ENCODE measurements at regions not wholly inside any gene's neighbourhood (a gene's known extent, or its start where the extent isn't known, plus 50 kb on each side); places are given as distances from the start of the nearest gene placed in this dataset.

DNA sequence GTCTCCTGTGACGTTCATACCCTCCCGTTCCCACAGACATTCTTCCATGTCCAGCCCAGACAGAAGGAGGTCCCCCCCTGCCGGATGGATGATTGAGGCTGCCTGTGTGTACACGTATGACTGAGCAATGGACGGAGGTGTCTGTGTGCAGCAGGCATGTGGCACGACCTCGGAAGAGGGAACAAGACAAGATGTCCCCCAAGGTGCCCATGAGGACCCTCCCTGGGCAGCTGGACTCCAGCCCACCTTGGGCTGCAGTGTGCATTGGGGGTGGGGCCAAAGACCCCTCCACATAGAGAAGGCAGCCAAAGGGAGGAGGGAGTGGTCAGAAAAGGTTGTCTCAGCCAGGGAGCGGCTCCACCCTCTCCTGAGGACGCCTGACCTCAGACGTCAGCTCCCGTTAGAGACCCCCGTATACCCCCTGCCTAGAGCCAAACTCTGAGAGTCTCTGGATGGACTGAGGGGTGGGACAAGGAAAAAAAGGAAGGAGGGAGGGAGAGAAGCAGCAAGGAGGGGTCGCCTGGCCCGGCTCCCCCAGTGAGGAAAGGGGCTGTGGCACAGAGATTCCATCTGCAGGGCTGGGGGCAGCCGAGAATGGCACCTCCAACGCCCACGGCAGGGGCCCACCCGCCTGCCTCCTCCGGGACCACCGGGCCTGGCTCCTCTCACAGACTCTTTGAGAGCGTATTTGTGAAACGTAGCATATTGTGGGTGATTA is 92.9 kb upstream of the BHLHE23 start:
- 31 to 35% methylated on average over 19 to 22 of the region's 22 CpGs for WGBS, 2 experiments (ENCODE audit: low coverage in 1 of 2, low lambda C conversion rate in 2 of 2, missing lambda C conversion rate in 2 of 2)
- peaks cover 12% of the 10 kb centered on the region for H3K27me3 ChIP-seq (replicated peaks; ENCODE audit: insufficient read depth)
- H3K36me3 ChIP-seq (ENCODE audit: low read depth) = no peaks in the 10 kb centered on the region
- H3K27ac ChIP-seq = no peak overlapping the region
- no peaks in the 10 kb centered on the region for H3K9me2 ChIP-seq (ENCODE audit: insufficient read depth)
- no peak overlapping the region for H2AFZ ChIP-seq
- in situ Hi-C loops (cut with MboI) = no loop called here
- TF ChIP-seq EZH2phosphoT487 (IDR thresholded peaks at IDR 0.05; ENCODE audit: insufficient read depth, low read depth) (no peak), EZH2 (IDR thresholded peaks at IDR 0.05; ENCODE audit: insufficient read depth, poor library complexity, severe bottlenecking) (no peak)
- DNase-seq = no peak
- no peaks in the 10 kb centered on the region for H3K79me2 ChIP-seq (ENCODE audit: insufficient read depth)
- no peaks in the 10 kb centered on the region for H4K20me1 ChIP-seq (ENCODE audit: insufficient read depth)
- H3K4me1 ChIP-seq (ENCODE audit: insufficient read depth) = no peaks in the 10 kb centered on the region
- H3K9ac ChIP-seq = no peak overlapping the region
- no peak overlapping the region for H3K4me2 ChIP-seq (ENCODE audit: unreplicated experiment)
- H3F3A ChIP-seq (ENCODE audit: insufficient read depth) = no peaks in the 10 kb centered on the region
- no peak overlapping the region for H3K4me3 ChIP-seq
- H3K9me3 ChIP-seq (ENCODE audit: low read depth) = no peaks in the 10 kb centered on the region

DNA sequence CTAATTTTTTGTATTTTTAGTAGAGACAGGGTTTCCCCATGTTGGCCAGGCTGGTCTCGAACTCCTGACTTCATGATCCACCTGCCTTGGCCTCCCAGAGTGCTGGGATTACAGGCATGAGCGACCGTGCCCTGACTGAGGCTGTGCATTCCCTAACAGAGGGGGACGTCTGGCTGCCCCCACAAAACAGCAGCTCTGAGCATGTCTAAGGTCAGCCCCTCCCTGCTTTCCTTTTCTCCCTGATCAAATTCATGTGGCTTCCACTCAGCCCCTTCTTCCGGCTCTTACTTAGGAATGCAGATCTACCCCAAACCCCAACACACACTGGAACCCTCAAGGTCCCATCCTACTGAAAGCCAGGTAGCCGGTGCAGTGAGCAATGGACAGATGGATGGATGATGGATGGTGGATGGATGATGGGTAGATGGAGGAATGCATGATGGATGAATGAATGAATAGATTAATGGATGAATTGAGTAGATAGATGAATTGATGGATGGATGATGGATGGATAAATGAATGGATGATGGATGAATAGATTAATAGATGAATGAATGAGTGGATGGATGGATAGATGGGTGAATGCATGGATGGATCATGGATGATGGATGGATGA is 91.5 kb upstream of the BHLHE23 start:
- Histone ChIP-seq H3K9ac (no peak overlapping the region), H3K27me3 (replicated peaks; ENCODE audit: insufficient read depth) (peaks cover 12% of the 10 kb centered on the region), H3F3A (ENCODE audit: insufficient read depth) (no peaks in the 10 kb centered on the region), H3K9me2 (ENCODE audit: insufficient read depth) (no peaks in the 10 kb centered on the region), H3K4me2 (ENCODE audit: unreplicated experiment) (no peak overlapping the region), H3K79me2 (ENCODE audit: insufficient read depth) (no peaks in the 10 kb centered on the region), H3K4me1 (ENCODE audit: insufficient read depth) (no peaks in the 10 kb centered on the region), H3K9me3 (ENCODE audit: low read depth) (no peaks in the 10 kb centered on the region), H2AFZ (no peak overlapping the region), H3K4me3 (no peak overlapping the region), H3K36me3 (ENCODE audit: low read depth) (no peaks in the 10 kb centered on the region), H4K20me1 (ENCODE audit: insufficient read depth) (no peaks in the 10 kb centered on the region), H3K27ac (no peak overlapping the region)
- DNase-seq = no peak
- in situ Hi-C loops (cut with MboI) = no loop called here
- no peak for TF ChIP-seq EZH2 (IDR thresholded peaks at IDR 0.05; ENCODE audit: insufficient read depth, poor library complexity, severe bottlenecking)
- no peak for TF ChIP-seq EZH2phosphoT487 (IDR thresholded peaks at IDR 0.05; ENCODE audit: insufficient read depth, low read depth)
- WGBS, 2 experiments (ENCODE audit: low coverage in 1 of 2, low lambda C conversion rate in 2 of 2, missing lambda C conversion rate in 2 of 2) = 52 to 56% methylated on average over 6 of the region's 6 CpGs

DNA sequence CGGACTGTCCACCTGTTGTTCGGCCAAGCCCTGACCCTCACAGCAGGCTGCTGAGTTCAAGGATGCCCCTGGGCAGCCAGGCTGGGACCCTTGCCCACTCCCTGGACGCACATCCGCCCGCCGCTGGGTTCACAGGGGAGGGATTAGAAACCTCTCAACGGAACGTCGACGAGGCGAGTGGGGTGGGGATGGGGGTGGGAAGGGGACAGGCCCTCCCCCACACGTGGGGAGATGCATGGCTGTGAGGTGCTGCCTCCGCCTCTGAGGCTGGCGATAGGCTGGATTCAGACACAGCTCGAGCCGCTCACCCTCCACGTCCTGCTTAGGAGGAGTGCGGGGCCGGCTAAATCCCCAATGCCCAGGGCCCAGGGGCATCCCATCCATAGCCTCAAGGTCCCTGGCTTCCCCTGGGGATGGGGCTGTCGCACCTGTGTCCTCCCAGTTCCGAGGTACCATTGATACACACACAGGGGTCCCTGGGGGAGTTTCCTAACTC is 90.6 kb upstream of the BHLHE23 start:
- no peak for TF ChIP-seq EZH2phosphoT487 (IDR thresholded peaks at IDR 0.05; ENCODE audit: insufficient read depth, low read depth)
- no peak for TF ChIP-seq EZH2 (IDR thresholded peaks at IDR 0.05; ENCODE audit: insufficient read depth, poor library complexity, severe bottlenecking)
- H4K20me1 ChIP-seq (ENCODE audit: insufficient read depth) = no peaks in the 10 kb centered on the region
- no peak overlapping the region for H3K27ac ChIP-seq
- no peaks in the 10 kb centered on the region for H3K9me2 ChIP-seq (ENCODE audit: insufficient read depth)
- H3F3A ChIP-seq (ENCODE audit: insufficient read depth) = no peaks in the 10 kb centered on the region
- in situ Hi-C loops (cut with MboI) = no loop called here
- WGBS, 2 experiments (ENCODE audit: low coverage in 1 of 2, low lambda C conversion rate in 2 of 2, missing lambda C conversion rate in 2 of 2) = 66 to 83% methylated on average over 15 to 21 of the region's 21 CpGs
- peaks cover 19% of the 10 kb centered on the region for H3K27me3 ChIP-seq (replicated peaks; ENCODE audit: insufficient read depth)
- no peak overlapping the region for H2AFZ ChIP-seq
- H3K9me3 ChIP-seq (ENCODE audit: low read depth) = no peaks in the 10 kb centered on the region
- H3K9ac ChIP-seq = no peak overlapping the region
- H3K4me2 ChIP-seq (ENCODE audit: unreplicated experiment) = no peak overlapping the region
- H3K4me1 ChIP-seq (ENCODE audit: insufficient read depth) = no peaks in the 10 kb centered on the region
- H3K36me3 ChIP-seq (ENCODE audit: low read depth) = no peaks in the 10 kb centered on the region
- H3K79me2 ChIP-seq (ENCODE audit: insufficient read depth) = no peaks in the 10 kb centered on the region
- no peak for DNase-seq
- H3K4me3 ChIP-seq = no peak overlapping the region

DNA sequence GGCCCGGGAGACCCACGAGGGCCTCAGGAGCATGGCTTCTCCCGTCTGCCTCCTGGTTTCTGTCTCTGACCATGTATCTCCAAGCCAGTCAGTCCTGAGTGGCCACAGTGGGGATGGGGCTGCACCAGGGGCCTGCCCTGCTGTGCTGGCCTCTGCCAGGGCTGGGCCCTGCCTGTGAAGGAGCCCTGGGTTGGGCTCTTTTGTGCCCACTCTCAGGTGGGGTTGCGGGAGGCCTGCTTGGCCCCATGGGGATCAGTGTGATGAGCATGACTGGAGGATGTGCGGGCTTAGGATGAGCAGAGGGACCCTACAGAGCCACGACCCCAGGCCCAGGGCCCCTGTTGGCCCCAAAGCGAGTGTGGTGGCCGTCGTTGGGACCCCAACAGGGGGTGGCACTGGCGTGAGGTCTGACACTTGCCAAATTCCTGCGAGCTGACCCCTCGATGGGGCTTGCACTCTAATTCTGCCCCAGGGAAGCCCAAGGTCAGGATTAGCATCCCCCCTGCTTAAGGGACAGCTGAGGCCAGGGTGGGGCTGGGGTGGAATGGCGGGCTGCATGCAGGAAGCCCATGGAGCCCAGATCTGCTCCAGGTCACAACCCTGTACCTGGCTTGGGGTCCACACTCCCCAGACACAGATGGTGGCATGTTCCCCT is 90.0 kb upstream of the BHLHE23 start:
- DNase-seq = no peak
- no peak for TF ChIP-seq EZH2 (IDR thresholded peaks at IDR 0.05; ENCODE audit: insufficient read depth, poor library complexity, severe bottlenecking)
- no peak for TF ChIP-seq EZH2phosphoT487 (IDR thresholded peaks at IDR 0.05; ENCODE audit: insufficient read depth, low read depth)
- no peak overlapping the region for H3K4me3 ChIP-seq
- H3K79me2 ChIP-seq (ENCODE audit: insufficient read depth) = no peaks in the 10 kb centered on the region
- no peak overlapping the region for H3K27ac ChIP-seq
- H3K4me2 ChIP-seq (ENCODE audit: unreplicated experiment) = no peak overlapping the region
- no peaks in the 10 kb centered on the region for H3K9me3 ChIP-seq (ENCODE audit: low read depth)
- H3K27me3 ChIP-seq (replicated peaks; ENCODE audit: insufficient read depth) = peaks cover 21% of the 10 kb centered on the region
- H2AFZ ChIP-seq = no peak overlapping the region
- no peaks in the 10 kb centered on the region for H3F3A ChIP-seq (ENCODE audit: insufficient read depth)
- no peaks in the 10 kb centered on the region for H3K9me2 ChIP-seq (ENCODE audit: insufficient read depth)
- H3K9ac ChIP-seq = no peak overlapping the region
- no peaks in the 10 kb centered on the region for H4K20me1 ChIP-seq (ENCODE audit: insufficient read depth)
- in situ Hi-C loops (cut with MboI) = no loop called here
- H3K36me3 ChIP-seq (ENCODE audit: low read depth) = no peaks in the 10 kb centered on the region
- 30% methylated on average over 10 to 12 of the region's 13 CpGs for WGBS, 2 experiments (ENCODE audit: low coverage in 1 of 2, low lambda C conversion rate in 2 of 2, missing lambda C conversion rate in 2 of 2)
- no peaks in the 10 kb centered on the region for H3K4me1 ChIP-seq (ENCODE audit: insufficient read depth)
